NCI-H2029 (cell line): ENCODE measurements at regions not wholly inside any gene's neighbourhood (a gene's known extent, or its start where the extent isn't known, plus 50 kb on each side); places are given as distances from the start of the nearest gene placed in this dataset.

ENCODE experiments used
- DNase-seq: peaks from one replicate; lab custom pipeline; 2025; lab: John Stamatoyannopoulos, UW

DNA sequence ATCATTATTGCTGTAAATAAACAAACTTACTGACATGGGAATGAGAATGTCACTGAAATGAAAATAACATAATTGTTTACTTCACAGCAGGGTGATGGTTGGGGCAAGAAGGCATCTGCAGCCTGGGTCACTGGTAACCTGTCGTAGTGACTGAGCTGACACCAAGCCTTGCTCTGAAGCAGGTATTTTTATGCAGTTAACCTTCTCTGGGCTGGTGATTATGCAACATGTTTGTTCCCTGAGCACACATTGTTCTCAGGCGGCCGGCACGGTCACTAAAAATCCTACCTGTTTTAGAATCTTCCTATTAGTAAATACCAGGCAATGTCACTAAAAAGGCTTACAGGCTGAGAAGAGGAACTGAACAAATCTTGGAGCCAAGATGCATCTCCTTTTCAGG lies 157.7 kb upstream of the NR3C1 start:
- peak; percentile 34 for DNase-seq

- no peak for DNase-seq
These were observed 156.9 kb upstream of the NR3C1 start for GRCh38 chr5:143560378-143560777.

GRCh38 chr5:143559586-143560109 lies 156.2 kb upstream of the NR3C1 start:
- DNase-seq = peak; percentile 16

- DNase-seq = no peak
These were observed 154.6 kb upstream of the NR3C1 start for GRCh38 chr5:143558048-143558447.

DNA sequence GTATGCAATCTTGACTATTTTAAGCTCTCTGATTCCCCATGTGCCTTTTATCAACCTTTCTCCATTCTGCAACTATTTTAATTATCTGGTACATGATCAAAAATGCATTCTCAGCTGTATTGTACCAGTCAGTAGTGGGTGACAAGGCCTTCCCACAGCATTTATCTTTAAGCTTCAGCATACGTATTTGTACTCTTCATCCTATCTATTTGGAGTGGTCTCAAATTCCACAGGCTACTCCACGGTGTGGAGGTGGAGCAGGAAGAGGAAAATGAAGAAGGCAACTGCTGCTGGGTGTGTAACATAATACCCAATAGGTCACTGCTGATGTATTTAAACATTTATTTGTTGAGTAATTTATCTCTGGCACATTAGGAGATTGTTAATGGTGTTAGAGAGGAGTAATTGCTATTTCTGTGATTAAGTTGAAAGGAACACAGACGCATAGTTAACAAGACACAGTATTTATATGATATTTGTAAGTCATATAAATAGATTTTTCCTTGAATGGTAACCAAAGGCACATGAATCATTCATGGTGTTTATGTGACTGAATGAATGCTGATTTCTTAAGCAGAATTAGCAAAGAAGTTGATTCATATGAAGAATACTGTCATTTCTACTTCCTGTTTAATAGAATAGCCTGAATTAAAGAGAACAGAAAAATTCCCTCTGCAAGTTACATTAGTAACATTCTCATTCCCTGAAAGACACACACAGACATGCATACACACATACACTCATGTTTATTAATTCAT lies 153.8 kb upstream of the NR3C1 start:
- peak; percentile 78 for DNase-seq

GRCh38 chr5:143554918-143555477 lies 151.5 kb upstream of the NR3C1 start:
- no peak for DNase-seq

GRCh38 chr5:143554187-143554717 lies 150.8 kb upstream of the NR3C1 start:
- DNase-seq = no peak

GRCh38 chr5:143552680-143553079 lies 149.2 kb upstream of the NR3C1 start:
- no peak for DNase-seq

GRCh38 chr5:143551820-143552251 lies 148.3 kb upstream of the NR3C1 start:
- DNase-seq = no peak

DNA sequence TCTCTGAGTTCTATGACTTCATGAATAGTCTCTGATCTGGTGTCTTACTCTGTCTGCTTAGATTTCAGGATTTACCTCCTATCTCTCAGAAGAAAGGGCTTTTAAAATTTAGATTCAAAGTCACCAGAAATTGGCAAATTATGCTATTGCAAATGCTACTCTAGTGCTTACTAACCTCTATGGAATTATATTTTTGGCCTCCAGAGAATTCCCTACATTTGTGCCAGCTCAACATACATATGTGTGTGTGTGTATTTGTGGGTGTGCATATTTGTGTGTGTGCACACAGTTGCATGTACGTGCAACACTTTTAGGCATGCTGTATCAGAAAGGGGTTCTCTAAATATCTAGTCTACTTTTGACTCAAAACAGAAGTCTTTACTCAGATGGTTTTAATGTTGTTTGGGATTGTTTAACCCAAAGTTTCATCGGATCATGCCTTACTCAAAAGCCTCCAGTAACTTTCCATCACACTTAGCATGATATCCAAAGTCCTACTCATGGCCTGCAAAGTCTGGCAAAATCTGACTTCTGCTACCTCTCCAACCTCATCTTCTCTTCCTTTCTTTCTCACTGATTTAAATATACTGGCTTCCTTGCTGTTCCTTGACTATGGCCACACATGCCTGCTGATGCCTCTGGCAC lies 147.6 kb upstream of the NR3C1 start:
- DNase-seq = no peak

GRCh38 chr5:143547342-143547741 lies 143.9 kb upstream of the NR3C1 start:
- no peak for DNase-seq

DNA sequence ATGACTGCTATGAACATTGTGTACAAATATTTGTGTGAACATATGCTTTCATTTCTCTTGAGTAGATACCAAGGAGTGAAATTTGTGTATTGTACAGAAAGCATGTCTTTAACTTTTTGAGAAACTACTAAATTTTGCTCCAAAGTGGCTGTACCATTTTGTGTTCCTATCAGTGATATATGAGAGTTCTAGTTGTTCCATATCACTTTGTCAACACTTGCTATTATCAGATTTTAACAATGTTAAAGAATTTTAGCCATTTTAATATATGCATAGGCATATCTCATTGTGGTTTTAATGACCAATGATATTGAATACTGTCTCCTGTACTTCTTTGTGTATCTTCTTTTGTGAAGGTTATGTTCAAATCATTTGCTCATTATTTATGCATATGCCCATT lies 142.9 kb upstream of the NR3C1 start:
- no peak for DNase-seq

DNA sequence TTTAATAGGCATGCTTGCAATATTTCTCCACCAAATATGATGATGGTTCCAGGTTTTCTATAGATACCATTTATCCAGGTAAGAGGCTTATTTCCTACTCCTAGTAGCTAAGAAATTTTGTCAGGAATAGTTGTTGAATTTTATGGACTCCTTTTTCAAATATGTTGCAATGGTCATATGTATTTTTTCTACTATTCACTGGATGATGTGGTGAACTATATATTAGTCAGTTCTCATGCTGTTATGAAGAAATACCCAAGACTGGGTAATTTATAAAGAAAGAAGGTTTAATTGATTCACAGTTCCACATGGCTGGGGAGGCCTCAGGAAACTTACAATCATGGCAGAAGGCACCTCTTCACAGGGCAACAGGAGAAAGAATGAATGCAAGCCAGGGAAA lies 141.1 kb upstream of the NR3C1 start:
- DNase-seq = no peak

DNA sequence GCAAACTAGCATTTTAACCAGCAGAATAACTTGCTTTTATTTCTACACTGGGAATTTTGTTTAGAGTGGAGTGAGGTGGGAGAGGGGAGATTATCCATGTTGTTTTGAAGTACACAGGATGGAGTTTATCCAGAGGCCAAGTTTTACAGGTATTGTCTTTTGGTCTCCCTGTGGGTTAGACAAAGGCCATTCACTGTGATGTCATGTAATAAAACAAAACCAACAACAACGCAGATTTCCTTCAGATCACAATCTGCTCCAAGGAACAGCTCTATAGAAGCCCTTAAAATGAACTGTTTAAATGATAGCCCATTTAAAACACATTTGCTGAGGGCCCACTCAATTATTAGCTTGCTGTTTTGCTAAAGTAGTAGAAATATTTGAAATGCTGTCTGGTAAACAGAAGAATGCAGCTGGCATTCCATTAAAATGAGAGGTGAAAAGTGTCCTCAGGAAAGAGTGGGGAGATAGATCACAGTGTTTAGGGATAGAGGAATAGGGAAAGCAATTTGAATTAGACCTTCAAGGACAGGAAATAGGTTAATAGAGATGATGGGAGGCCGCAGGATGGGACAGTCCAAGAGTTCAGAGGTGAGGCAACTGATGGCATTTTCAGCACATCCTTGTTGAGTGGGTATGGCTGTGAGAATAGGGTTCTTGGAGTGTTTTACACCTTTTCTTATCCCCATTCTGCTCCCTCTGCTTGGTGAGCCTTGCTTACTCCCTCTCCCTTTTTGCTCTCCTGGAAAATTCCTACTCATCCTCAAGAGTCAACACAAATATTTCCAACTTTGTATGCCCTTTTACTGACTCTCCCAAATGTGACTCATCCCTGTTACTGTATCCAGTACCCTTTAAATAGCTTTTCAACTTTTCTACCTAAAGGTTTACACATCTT lies 140.1 kb upstream of the NR3C1 start:
- no peak for DNase-seq

GRCh38 chr5:143542798-143543144 lies 139.3 kb upstream of the NR3C1 start:
- DNase-seq = no peak

DNA sequence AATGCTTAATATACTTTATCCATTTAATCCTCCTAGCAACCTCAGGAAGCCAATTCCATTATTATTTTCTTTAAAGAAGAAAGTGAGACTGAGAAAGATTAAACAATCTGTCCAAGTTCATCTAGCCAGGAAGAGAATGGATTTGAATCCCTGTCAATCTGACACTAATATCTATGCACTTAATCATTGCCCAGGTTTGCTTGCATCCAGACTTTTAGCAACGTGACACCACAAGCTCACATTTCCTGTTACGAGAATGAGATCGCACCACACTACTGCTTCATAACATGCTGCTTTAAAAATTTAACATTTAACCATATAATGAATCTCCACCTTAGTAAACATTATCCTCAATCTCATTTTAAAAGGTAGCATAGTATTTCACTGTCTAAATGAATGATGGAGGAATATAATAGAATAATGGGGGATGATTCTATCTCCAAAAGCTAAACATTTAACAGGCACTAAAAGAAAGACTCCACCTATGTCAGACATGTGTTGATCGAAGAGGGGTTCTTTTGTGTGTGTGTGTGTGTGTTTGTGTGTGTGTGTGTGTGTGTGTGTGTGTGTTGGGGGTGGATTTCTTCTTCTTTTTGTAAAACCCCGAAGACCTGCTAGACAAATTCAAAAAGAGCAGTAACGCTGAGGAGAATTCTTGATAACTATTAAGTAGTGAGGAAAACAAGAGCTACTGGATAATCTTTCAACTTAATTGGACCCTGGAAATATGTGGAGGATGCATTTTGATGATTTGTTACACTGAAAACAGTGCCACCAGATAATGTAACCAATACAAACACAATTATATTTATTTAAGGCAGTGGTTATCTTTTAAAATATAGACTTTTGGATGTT lies 138.7 kb upstream of the NR3C1 start:
- no peak for DNase-seq

GRCh38 chr5:143539742-143540141 lies 136.3 kb upstream of the NR3C1 start:
- DNase-seq = no peak

DNA sequence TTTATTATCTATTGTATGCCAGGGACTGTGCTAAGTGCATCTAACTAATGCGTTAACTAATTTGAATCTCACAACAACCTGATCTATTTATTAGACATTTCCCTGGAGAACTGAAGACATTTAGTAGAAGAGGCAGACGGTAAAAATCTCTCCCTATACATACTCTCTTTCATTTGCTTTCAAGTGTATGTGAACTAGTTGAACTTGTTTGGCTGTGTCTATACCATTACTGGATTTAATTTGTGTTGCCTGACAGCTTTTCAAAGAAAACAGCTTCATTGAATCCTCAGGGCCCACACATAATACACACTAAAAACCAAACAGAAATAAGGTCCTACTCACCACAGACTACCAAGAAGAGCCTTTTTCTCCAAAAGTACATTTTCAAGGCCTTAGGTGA lies 133.6 kb upstream of the NR3C1 start:
- no peak for DNase-seq

DNA sequence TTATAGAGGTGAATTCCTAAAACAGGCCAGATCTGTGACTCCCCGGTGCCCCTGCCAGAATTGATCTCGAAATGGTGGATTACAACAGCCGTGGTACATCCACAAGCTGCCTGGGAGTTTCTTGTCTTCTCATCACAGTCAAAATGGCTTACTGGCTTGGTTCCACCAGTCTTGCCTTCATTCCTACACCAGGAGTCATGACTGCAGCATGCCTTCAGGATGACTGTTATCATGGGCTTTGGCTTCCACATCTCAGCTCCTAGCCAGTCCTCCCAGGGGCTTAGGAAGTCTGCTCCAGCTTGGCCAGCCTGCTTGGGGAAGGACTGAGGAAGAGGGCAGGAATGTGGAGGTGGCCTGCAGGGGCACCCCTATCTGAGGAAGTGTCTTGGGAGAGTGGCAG lies 132.9 kb upstream of the NR3C1 start:
- no peak for DNase-seq

DNA sequence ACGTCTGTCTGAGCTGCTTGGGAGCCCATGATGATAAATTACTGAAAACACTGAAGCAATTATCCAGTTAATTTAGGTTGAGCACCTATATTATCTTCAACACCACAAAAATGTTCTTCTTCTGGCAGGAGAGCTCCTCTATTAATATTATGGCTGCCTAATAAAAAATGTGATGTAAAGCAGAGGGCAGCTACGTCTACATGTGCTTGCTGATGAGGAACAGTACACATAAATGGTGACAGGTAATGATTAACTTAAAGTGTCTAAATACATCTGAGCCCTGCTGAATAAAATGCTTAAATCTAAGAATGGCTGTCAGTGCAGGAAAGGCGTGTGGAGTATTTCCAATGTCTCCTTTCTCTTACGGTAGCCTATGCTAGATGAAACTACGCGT lies 131.3 kb upstream of the NR3C1 start:
- no peak for DNase-seq
